IPS-20b (cell line): ENCODE measurements at regions not wholly inside any gene's neighbourhood (a gene's known extent, or its start where the extent isn't known, plus 50 kb on each side); places are given as distances from the start of the nearest gene placed in this dataset.

Experiments used
- H3K27ac ChIP-seq: one replicate; pipeline ENCODE4 v1.5.1; 2013; ENCODE audit warnings: low read length
- H3K27me3 ChIP-seq: 2 replicates; pipeline ENCODE4 v1.6.1; 2013; ENCODE audit warnings: mild to moderate bottlenecking, low read length, inconsistent platforms; ENCODE audit not compliant: insufficient read depth
- H3K36me3 ChIP-seq: 2 replicates; pipeline ENCODE4 v1.6.1; 2013; ENCODE audit warnings: low read depth, mild to moderate bottlenecking, inconsistent platforms, low read length, moderate library complexity; ENCODE audit not compliant: insufficient read depth
- H3K4me1 ChIP-seq: 2 replicates; pipeline ENCODE4 v1.6.1; 2013; ENCODE audit warnings: mild to moderate bottlenecking, control low read depth, inconsistent platforms, low read length, moderate library complexity; ENCODE audit not compliant: insufficient read depth
- H3K4me3 ChIP-seq: 2 replicates; pipeline ENCODE4 v1.5.1; 2013; ENCODE audit warnings: mild to moderate bottlenecking, low read length, inconsistent platforms
- H3K9ac ChIP-seq: 2 replicates; pipeline ENCODE4 v1.6.1; 2013; ENCODE audit warnings: low read depth, mild to moderate bottlenecking, inconsistent platforms, low read length, moderate library complexity
- H3K9me3 ChIP-seq: 2 replicates; pipeline ENCODE4 v1.6.1; 2013; ENCODE audit warnings: mild to moderate bottlenecking, low read depth, low read length, inconsistent platforms; ENCODE audit not compliant: insufficient read depth

DNA sequence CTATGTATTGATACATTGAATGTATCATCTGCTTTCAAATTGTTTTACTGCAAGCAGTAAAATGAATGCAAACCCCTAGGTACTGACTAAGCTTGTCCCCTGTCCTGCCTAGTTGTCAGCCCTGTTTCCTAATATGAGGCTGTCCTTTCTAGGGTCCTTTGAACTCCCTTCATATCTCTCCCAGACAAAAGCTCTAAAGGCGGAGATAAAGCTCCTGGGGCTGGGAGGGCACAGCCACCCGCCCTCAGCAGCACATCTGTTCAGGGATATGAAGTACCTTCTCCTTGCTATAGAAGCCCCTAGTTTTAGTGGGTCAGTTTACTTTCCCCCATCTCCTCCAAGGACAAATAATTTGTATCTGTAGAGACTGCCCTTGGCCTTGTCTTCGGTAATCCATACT lies 93.1 kb upstream of the ETS2 start:
- Histone ChIP-seq H3K27ac (no peak overlapping the region), H3K9ac (no peak overlapping the region), H3K4me1 (no peaks in the 10 kb centered on the region; the same call in 1 of the 2 replicates), H3K36me3 (no peaks in the 10 kb centered on the region), H3K27me3 (no peaks in the 10 kb centered on the region), H3K9me3 (no peaks in the 10 kb centered on the region), H3K4me3 (no peak overlapping the region)

DNA sequence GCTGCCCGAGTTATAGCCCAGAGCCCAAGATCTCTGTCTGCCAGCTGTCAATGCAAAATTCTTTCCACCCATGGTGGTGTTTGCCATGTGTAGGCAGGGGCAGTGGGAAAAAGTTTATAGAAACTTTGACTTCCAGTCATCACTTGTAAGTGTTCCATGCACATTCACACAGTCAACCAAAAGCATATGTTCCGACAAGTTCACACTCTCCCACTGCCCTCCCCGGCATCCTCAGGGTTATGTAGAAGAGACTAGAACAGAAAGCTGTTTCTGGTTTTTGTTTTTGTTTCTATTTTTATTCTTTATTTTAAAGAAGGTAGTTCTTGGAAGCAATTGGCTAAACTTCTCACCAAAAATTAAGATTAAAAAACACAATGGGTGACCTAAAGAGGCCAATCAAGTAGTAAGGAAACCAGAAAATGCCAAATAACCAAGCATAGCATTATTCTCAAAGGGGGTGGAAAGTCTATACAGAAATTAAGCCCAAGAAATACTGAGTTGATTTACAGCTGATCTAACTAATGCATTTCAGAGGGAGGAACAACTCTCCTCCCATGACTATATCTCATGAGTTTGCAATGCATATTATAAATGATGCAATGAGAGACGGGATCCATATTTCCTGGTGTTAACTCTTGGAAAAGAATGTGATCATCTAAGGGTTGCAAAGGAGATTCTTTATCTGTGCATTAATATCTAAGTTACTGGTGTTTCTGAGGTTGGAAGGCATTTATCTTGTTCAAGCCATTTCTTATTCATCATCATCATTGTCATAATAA lies 91.5 kb upstream of the ETS2 start:
- no peak overlapping the region for H3K9ac ChIP-seq
- no peaks in the 10 kb centered on the region for H3K36me3 ChIP-seq
- no peaks in the 10 kb centered on the region for H3K9me3 ChIP-seq
- H3K4me3 ChIP-seq: no peak overlapping the region
- H3K27me3 ChIP-seq: no peaks in the 10 kb centered on the region
- H3K4me1 ChIP-seq: no peaks in the 10 kb centered on the region; the same call in 1 of the 2 replicates
- H3K27ac ChIP-seq: no peak overlapping the region

DNA sequence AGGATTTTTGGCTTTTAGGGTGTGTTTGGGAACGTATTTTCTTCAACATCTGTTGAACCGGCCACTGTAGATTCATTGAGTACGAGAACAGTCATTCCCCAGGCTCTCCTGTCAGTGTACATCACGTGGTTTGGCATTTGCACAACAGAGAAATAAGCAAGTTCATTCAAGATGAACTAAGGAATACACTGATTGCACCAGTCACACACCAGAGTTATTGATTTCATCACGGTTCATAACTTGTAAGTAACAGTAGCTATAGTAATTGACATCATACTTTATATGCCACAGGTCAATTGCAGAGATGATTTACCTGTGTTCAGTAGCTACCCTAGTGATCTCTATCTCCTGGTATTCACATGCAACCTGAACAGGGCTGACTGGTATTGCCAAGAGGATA lies 90.7 kb upstream of the ETS2 start:
- H3K36me3 ChIP-seq: no peaks in the 10 kb centered on the region
- no peak overlapping the region for H3K27ac ChIP-seq
- no peak overlapping the region for H3K9ac ChIP-seq
- no peaks in the 10 kb centered on the region for H3K27me3 ChIP-seq
- H3K4me1 ChIP-seq: no peaks in the 10 kb centered on the region; the same call in 1 of the 2 replicates
- H3K9me3 ChIP-seq: no peaks in the 10 kb centered on the region
- H3K4me3 ChIP-seq: no peak overlapping the region

DNA sequence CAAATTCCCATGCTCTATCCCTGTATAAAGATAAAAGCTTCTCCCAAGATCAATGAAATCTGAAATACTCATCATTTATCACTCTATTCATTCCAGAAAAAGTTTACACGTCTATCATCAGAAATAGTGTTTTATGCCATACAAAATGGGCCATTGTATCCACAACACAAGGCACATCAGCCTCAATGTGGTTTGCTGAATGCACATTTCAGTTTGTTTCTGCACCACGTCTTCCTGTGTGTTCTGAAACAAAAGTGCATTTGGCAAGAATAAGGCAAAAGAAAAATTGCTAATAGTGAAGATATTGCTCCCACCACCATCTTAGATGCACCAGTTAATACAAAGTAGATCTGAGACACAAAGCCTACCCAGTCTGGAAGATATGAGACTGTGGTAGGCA lies 89.6 kb upstream of the ETS2 start:
- Histone ChIP-seq H3K9me3 (no peaks in the 10 kb centered on the region), H3K27ac (no peak overlapping the region), H3K4me3 (no peak overlapping the region)

DNA sequence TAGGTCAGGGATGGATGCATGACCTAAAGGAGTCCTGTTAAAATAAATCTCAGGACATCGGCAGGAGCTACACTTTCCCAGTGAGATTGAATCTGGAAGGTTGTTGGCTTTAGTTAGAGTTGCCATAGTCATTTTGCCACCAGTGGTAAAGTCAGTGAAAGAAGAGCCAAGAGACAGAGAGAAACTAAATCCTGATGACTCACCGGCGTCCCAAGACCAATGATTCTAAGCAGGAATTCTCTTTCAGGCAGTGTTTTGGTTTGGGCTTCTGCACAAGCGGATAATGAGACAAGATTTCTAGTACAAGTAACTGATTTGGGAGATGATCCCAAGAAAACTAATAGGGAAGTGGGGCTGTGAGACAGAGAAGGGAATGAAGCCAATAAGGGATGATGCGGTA lies 88.8 kb upstream of the ETS2 start:
- H3K4me3 ChIP-seq: no peak overlapping the region
- H3K9me3 ChIP-seq: no peaks in the 10 kb centered on the region
- H3K36me3 ChIP-seq: no peaks in the 10 kb centered on the region
- H3K4me1 ChIP-seq: peaks cover 5% of the 10 kb centered on the region; the same call in 1 of the 2 replicates
- no peak overlapping the region for H3K27ac ChIP-seq
- H3K9ac ChIP-seq: no peak overlapping the region
- H3K27me3 ChIP-seq: no peaks in the 10 kb centered on the region

More for the DNA sequence above, 89.6 kb upstream of the ETS2 start:
- Histone ChIP-seq H3K4me1 (no peaks in the 10 kb centered on the region; the same call in 1 of the 2 replicates), H3K9ac (no peak overlapping the region), H3K27me3 (no peaks in the 10 kb centered on the region), H3K36me3 (no peaks in the 10 kb centered on the region)

DNA sequence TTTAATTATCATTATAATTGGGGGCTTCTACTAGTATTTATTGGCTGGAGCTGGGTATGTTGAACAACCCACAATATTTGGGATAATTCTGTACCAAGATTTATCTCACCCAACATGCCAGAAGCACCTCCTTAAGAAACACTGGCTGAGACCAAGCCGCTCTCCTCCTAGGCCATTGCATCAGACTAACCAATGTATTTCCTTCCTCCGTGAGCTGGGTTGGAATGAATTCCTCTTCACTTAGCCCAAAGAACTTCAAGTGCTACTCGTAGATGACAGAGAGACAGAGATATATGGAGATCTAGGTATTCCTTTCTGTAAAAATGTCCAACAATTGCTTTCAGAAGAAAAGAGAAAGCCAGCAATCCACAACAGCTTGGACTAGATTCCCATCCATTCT lies 87.2 kb upstream of the ETS2 start:
- Histone ChIP-seq H3K27me3 (no peaks in the 10 kb centered on the region), H3K27ac (no peak overlapping the region), H3K36me3 (no peaks in the 10 kb centered on the region), H3K4me3 (no peak overlapping the region), H3K4me1 (peaks cover 5% of the 10 kb centered on the region; the same call in 1 of the 2 replicates), H3K9ac (no peak overlapping the region), H3K9me3 (no peaks in the 10 kb centered on the region)

DNA sequence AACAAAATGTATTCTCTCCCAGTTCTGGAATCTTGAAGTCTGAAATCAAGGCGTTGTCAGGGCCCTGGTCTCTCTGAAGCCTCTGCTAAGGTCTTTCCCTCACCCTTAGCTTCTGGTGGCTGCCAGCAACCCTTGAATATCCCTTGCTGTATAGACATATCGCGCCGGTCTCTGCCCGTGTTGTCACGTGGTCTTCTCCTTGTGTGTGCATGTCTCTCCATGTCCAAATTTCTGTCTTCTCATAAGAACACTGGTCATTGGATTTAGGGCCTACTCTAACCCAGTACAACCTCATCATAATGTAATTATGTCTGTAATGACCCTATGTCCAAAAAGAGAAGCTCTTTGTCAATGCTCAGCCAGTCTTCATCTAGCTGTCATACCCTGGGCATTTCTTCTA lies 85.7 kb upstream of the ETS2 start:
- H3K36me3 ChIP-seq: no peaks in the 10 kb centered on the region
- no peak overlapping the region for H3K9ac ChIP-seq
- H3K9me3 ChIP-seq: peaks cover 3% of the 10 kb centered on the region; the same call in 1 of the 2 replicates
- peaks cover 5% of the 10 kb centered on the region; the same call in 1 of the 2 replicates for H3K4me1 ChIP-seq
- no peaks in the 10 kb centered on the region for H3K27me3 ChIP-seq
- no peak overlapping the region for H3K27ac ChIP-seq
- H3K4me3 ChIP-seq: no peak overlapping the region

DNA sequence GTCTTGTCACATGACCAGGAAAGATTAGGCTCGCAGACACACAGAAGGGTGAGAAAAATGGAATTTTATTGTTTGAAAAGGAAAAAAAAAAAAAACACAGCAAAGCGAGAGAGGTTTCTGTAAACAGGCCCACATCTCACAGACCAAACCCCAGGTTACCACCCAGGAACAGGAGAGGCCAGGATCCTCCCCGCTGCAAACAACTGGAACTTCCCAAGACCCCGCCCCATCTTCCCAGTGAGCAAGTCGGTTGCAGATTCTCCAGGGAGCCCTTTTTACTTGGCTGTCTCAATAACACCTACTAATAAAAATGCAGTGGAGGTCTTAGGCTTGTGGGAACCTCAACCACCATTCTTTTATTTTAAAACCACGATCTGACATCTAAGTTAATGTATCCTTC lies 84.7 kb upstream of the ETS2 start:
- peaks cover 5% of the 10 kb centered on the region; the same call in 1 of the 2 replicates for H3K4me1 ChIP-seq
- H3K9ac ChIP-seq: no peak overlapping the region
- H3K27ac ChIP-seq: no peak overlapping the region
- no peak overlapping the region for H3K4me3 ChIP-seq
- peaks cover 7% of the 10 kb centered on the region for H3K9me3 ChIP-seq
- H3K36me3 ChIP-seq: no peaks in the 10 kb centered on the region
- no peaks in the 10 kb centered on the region for H3K27me3 ChIP-seq

DNA sequence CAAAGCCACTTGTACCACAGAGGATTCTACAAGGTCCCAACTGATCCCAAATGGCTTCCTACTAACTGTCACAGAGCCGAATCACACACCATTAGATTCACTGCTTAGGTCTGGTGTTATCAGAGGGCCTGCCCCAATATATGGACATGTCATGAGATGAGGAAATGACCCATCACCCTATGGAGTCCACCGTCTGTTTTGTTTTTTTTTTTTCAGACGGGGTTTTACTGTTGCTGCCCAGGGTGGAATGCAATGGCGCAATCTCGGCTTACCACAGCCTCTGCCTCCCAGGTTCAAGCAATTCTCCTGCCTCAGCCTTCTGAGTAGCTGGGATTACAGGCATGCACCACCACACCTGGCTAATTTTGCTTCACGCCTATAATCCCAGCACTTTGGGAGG lies 83.8 kb upstream of the ETS2 start:
- H3K9ac ChIP-seq: no peak overlapping the region
- peaks cover 5% of the 10 kb centered on the region; the same call in 1 of the 2 replicates for H3K4me1 ChIP-seq
- no peaks in the 10 kb centered on the region for H3K27me3 ChIP-seq
- H3K4me3 ChIP-seq: no peak overlapping the region
- H3K9me3 ChIP-seq: peaks cover 7% of the 10 kb centered on the region
- H3K36me3 ChIP-seq: no peaks in the 10 kb centered on the region
- H3K27ac ChIP-seq: no peak overlapping the region

DNA sequence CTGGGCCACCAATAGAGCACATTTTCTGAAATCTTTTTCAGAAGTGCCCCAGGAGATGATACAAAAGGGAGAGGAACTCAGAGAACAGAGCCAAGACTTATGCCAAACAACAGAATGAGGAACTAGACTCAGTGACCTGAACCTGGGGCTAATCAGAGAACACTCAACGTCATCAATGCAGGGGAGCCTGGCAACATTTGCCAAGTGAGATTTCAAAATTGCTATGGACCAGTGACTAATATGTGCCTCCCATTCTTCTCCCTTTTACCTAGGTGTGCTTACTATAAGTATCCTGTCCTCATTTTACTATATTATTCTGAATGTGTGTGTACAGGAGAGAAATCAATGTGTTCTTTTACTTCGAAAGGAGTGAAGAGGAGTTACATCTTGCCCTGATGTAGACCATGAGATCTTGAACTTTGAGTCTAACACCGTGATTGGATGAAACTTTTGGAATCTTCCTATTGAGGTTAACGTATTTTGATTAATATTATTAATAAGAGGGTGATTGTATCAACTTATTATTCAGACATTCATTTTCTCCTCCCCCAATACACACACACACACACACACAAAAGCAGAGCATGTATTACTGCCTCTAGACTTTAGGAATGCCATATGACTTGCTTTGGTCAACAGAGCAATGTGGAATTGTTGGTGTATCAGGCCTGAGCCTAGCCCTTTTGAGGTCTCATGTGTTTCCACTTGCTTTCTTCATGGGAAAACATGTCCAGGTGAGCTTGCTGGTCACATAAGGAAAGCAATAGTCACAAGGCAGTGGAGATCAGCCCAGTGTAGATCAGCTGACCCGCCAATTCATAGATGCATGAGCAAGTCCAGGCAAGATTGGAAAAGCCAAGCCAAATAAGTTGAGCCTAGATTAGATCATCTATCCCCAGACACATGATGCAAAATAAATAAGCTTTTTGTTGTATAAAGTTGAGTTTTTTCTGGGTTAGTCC lies 80.3 kb upstream of the ETS2 start:
- Histone ChIP-seq H3K27me3 (no peaks in the 10 kb centered on the region), H3K27ac (no peak overlapping the region), H3K9ac (no peak overlapping the region), H3K4me3 (no peak overlapping the region), H3K9me3 (peaks cover 7% of the 10 kb centered on the region), H3K4me1 (peaks cover 5% of the 10 kb centered on the region; the same call in 1 of the 2 replicates), H3K36me3 (no peaks in the 10 kb centered on the region)

DNA sequence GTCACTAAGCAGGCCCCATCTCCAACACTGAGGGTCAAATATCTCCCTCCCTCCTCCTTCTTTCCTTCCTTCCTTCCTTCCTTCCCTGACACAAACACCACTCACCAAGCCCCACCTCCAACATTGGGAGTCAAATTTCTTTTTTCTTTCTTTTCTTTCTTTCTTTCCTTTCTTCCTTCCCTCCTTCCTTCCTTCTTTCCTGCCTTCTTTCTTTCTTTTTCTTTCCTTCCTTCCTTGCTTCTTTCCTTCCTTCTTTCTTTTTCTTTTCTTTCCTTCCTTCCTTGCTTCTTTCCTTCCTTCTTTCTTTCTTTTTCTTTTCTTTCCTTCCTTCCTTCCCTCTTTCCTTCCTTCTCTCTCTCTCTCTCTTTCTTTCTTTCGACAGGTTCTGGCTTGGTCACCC lies 79.2 kb upstream of the ETS2 start:
- Histone ChIP-seq H3K9ac (no peak overlapping the region), H3K36me3 (no peaks in the 10 kb centered on the region), H3K27ac (no peak overlapping the region), H3K4me1 (peaks cover under 1% of the 10 kb centered on the region; the same call in 1 of the 2 replicates), H3K9me3 (peaks cover 7% of the 10 kb centered on the region), H3K4me3 (no peak overlapping the region), H3K27me3 (no peaks in the 10 kb centered on the region)
